Transverse colon (tissue), 4 donors: ENCODE measurements at regions not wholly inside any gene's neighbourhood (a gene's known extent, or its start where the extent isn't known, plus 50 kb on each side); places are given as distances from the start of the nearest gene placed in this dataset.

Experiments
- DNase-seq: peaks from one replicate; pipeline ENCODE4 v3.0.0-alpha.2; 2019
- H3K27ac ChIP-seq, 4 donors: fragments of 200-600 bp; sonication (generic); 2 replicates each; pipeline ENCODE4 v1.5.1; 2016 to 2018; ENCODE audit warnings: inconsistent platforms in 4 of 4
- H3K27me3 ChIP-seq: fragments of 200-600 bp; sonication (generic); 2 replicates; pipeline ENCODE4 v1.5.1; 2017; ENCODE audit warnings: inconsistent platforms
- H3K36me3 ChIP-seq, 4 donors: fragments of 200-600 bp; sonication (generic); 2 replicates each; pipeline ENCODE4 v1.5.1; 2017 to 2019; ENCODE audit warnings: inconsistent platforms in 4 of 4
- H3K4me1 ChIP-seq, 4 donors: fragments of 200-600 bp; sonication (generic); 2 replicates each; pipeline ENCODE4 v1.5.1; 2017 to 2020; ENCODE audit warnings: inconsistent platforms in 4 of 4
- H3K4me3 ChIP-seq, 4 donors: fragments of 200-600 bp; sonication (generic); 1 replicate in 1 of 4; 2 replicates in 3 of 4; pipeline versions ENCODE4 v1.5.1 to v1.6.1; 2017 to 2019; ENCODE audit warnings: inconsistent platforms in 4 of 4
- H3K9me3 ChIP-seq, 2 donors: fragments of 200-600 bp; sonication (generic); 2 replicates each; pipeline ENCODE4 v1.5.1; 2017 to 2019; ENCODE audit warnings: inconsistent platforms in 2 of 2
- EP300 ChIP-seq: sonication (generic); formaldehyde crosslinking; IDR thresholded peaks from one replicate; pipeline ENCODE4 v1.6.1; 2017; ENCODE audit warnings: antibody characterized with exemption, low read depth
- POLR2A ChIP-seq: fragments of 450-650 bp; IDR thresholded peaks from one replicate; pipeline ENCODE4 v1.6.1; 2016; ENCODE audit warnings: antibody characterized with exemption, mild to moderate bottlenecking, moderate library complexity
- POLR2AphosphoS5 ChIP-seq, 3 donors: sonication (generic); formaldehyde crosslinking; IDR thresholded peaks; one replicate each; pipeline ENCODE4 v1.6.1; 2016; ENCODE audit warnings: antibody characterized with exemption in 3 of 3
- WGBS, 2 donors: methylation state at CpG; one replicate each; pipeline ENCODE4 v1.1.5; 2018; ENCODE audit warnings: low coverage in 1 of 2; 5-methylcytosine and 5-hydroxymethylcytosine counted together
- in situ Hi-C, 4 donors: fragments of 200-750 bp; cut with MboI; loops; one replicate each; pipeline versions ENCODE4 v1.15.0 to v1.15.1; 2017; ENCODE audit warnings: low sequenced_read_pairs in 3 of 4, low pct_ligation_motif_present in 1 of 4, low pct_unique_long_range_greater_than_20kb in 1 of 4
- intact Hi-C: fragments of 100-400 bp; cut with DNase I; formaldehyde crosslinking; loops from one replicate; pipeline ENCODE4 v1.15.1; 2023; ENCODE audit warnings: low total_unique reads
- TF ChIP-seq, protein P1 (sequence below), 5 experiments: fragments of 200-600 bp in 3 of 5; fragments of 450-650 bp in 2 of 5; sonication (generic) in 3 of 5; IDR thresholded peaks; 1 replicate in 2 of 5; 2 replicates in 3 of 5; pipeline ENCODE4 v1.5.1; 2016 to 2017; ENCODE audit warnings: antibody characterized with exemption in 5 of 5, inconsistent platforms in 3 of 5, mild to moderate bottlenecking in 2 of 5, moderate library complexity in 1 of 5

DNA sequence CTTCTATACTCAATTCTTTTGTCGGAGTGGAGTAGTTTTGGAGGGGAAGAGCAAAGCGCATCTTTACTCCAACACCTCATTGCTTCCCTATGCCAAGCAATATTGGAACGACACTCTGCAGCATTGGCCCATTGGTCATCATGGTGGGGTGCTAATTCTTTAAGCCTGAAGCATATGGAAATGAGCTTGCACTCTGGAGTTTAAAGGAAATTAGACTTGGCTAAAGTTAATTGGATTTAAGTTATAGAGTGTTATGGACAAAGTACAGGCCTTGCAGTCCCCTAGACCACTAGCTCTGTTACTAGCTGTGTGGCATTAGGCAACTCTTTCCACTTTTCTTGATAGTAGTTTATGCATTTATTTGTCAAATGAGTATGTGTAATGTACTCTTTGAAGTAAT, 568.3 kb upstream of the TENM4 start:
- H3K9me3 ChIP-seq = peaks cover 0 to 5% of the 10 kb centered on the region in 2 donors
- H3K36me3 ChIP-seq = no peaks in the 10 kb centered on the region
- H3K27me3 ChIP-seq = no peaks in the 10 kb centered on the region
- H3K27ac ChIP-seq = no peak overlapping the region
- 97 to 100% methylated on average over 1 to 3 of the region's 3 CpGs for WGBS, 2 donors
- DNase-seq = no peak
- in situ Hi-C loops (no loop called here), intact Hi-C loops (no loop called here)
- H3K4me1 ChIP-seq = no peaks in the 10 kb centered on the region
- no peak overlapping the region for H3K4me3 ChIP-seq
- no peak for TF ChIP-seq EP300
- TF ChIP-seq, protein P1, sequence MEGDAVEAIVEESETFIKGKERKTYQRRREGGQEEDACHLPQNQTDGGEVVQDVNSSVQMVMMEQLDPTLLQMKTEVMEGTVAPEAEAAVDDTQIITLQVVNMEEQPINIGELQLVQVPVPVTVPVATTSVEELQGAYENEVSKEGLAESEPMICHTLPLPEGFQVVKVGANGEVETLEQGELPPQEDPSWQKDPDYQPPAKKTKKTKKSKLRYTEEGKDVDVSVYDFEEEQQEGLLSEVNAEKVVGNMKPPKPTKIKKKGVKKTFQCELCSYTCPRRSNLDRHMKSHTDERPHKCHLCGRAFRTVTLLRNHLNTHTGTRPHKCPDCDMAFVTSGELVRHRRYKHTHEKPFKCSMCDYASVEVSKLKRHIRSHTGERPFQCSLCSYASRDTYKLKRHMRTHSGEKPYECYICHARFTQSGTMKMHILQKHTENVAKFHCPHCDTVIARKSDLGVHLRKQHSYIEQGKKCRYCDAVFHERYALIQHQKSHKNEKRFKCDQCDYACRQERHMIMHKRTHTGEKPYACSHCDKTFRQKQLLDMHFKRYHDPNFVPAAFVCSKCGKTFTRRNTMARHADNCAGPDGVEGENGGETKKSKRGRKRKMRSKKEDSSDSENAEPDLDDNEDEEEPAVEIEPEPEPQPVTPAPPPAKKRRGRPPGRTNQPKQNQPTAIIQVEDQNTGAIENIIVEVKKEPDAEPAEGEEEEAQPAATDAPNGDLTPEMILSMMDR (IDR thresholded peaks at IDR 0.05) = no peak
- no peak for TF ChIP-seq POLR2AphosphoS5 (IDR thresholded peaks at IDR 0.05)
- no peak for TF ChIP-seq POLR2A

DNA sequence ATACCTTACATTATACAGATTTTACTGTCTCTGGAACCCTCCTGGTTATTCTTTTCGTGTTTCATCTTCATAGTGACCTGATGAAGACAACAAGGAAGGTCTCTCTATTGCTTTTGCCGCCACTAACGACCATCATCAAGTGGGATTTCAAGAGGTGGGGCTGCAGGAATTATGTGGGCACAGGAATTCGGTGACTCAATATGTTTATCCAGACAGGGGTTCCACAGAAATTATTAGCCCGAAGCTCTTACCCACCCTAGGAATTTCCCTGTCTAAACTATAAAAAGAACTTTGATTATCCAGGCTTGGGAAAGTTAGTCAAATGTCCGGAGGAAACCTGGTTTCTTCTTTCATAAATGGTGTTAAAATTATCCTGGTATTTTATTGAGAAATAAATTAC, 566.8 kb upstream of the TENM4 start:
- intact Hi-C loops = no loop called here
- no peak overlapping the region for H3K27ac ChIP-seq
- H3K4me1 ChIP-seq = no peaks in the 10 kb centered on the region
- peaks cover 0 to 5% of the 10 kb centered on the region in 2 donors for H3K9me3 ChIP-seq
- H3K36me3 ChIP-seq = no peaks in the 10 kb centered on the region
- TF ChIP-seq, protein P1 (IDR thresholded peaks at IDR 0.05) = no peak
- TF ChIP-seq EP300 (no peak), POLR2AphosphoS5 (IDR thresholded peaks at IDR 0.05) (no peak), POLR2A (no peak)
- H3K27me3 ChIP-seq = no peaks in the 10 kb centered on the region
- 66 to 83% methylated on average over 6 of the region's 6 CpGs for WGBS, 2 donors
- in situ Hi-C loops = no loop called here
- DNase-seq = no peak
- no peak overlapping the region for H3K4me3 ChIP-seq

DNA sequence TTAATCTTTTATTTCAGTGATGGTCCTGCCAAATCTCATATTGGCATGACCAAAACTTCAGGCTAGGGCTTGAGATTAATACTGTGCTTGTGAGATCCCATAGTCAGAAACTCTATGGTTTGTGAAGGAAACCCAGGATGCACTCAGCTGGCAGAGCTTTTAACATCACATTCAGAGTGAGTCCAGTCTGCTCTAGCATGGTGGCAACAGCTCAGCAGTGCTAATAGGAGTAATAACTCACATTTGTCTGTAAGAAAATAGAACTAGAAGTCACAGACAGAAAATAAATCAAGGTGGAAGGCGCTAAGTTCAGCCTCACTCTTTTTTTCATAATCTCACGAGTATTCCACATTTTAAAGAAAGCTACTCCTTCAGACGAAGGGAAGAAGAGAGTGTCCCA, 549.3 kb upstream of the TENM4 start:
- Histone ChIP-seq H3K4me1 (no peaks in the 10 kb centered on the region), H3K27ac (no peak overlapping the region), H3K9me3 (no peaks in the 10 kb centered on the region), H3K4me3 (no peak overlapping the region), H3K36me3 (no peaks in the 10 kb centered on the region), H3K27me3 (no peaks in the 10 kb centered on the region)
- TF ChIP-seq EP300 (no peak), POLR2A (no peak), POLR2AphosphoS5 (IDR thresholded peaks at IDR 0.05) (no peak)
- TF ChIP-seq, protein P1 (IDR thresholded peaks at IDR 0.05) = no peak
- intact Hi-C loops = no loop called here
- in situ Hi-C loops = no loop called here
- 52 to 74% methylated on average over 3 of the region's 3 CpGs for WGBS, 2 donors
- no peak for DNase-seq

DNA sequence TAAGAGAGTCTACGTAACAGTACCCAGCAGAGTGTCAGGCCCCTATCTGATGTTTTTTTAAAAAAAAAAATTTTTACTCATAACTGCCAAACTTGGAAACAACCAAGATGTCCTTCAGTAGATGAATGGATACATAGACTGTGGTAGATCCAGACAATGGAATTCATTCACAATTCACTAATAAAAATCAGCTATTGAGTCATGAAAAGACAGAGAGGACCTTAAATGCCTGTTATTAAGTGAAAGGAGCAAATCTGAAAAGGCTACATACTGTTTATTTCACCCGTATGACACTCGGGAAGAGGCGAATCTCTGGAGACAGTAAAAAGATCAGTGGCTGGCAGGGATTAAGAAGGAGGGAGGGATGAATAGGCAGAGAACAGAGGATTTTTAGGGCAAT, 541.4 kb upstream of the TENM4 start:
- TF ChIP-seq POLR2AphosphoS5 (IDR thresholded peaks at IDR 0.05) (no peak), POLR2A (no peak), EP300 (no peak)
- TF ChIP-seq, protein P1 (IDR thresholded peaks at IDR 0.05) = no peak

More for the DNA sequence above, 541.4 kb upstream of the TENM4 start:
- 93% methylated on average over 4 of the region's 4 CpGs for WGBS, 2 donors
- H3K4me1 ChIP-seq = no peaks in the 10 kb centered on the region
- no peak for DNase-seq
- no peak overlapping the region for H3K27ac ChIP-seq
- no peaks in the 10 kb centered on the region for H3K9me3 ChIP-seq
- no peaks in the 10 kb centered on the region for H3K36me3 ChIP-seq
- intact Hi-C loops (no loop called here), in situ Hi-C loops (no loop called here)
- H3K4me3 ChIP-seq = no peak overlapping the region
- no peaks in the 10 kb centered on the region for H3K27me3 ChIP-seq
